Epithelial cell of proximal tubule (primary cell): ENCODE measurements at regions not wholly inside any gene's neighbourhood (a gene's known extent, or its start where the extent isn't known, plus 50 kb on each side); places are given as distances from the start of the nearest gene placed in this dataset.

Experiments used
- DNase-seq: peaks from one replicate; pipeline ENCODE4 v3.0.0-alpha.2; 2011; ENCODE audit warnings: low read depth
- H3K4me3 ChIP-seq: 2 replicates; pipeline ENCODE4 v1.5.1; 2011; ENCODE audit warnings: low read depth, mild to moderate bottlenecking, low read length
- TF ChIP-seq, protein P1 (sequence below): conservative IDR thresholded peaks from 2 replicates; pipeline ENCODE4 v1.5.1; 2012; ENCODE audit warnings: low read depth, mild to moderate bottlenecking, low read length

- TF ChIP-seq, protein P1, sequence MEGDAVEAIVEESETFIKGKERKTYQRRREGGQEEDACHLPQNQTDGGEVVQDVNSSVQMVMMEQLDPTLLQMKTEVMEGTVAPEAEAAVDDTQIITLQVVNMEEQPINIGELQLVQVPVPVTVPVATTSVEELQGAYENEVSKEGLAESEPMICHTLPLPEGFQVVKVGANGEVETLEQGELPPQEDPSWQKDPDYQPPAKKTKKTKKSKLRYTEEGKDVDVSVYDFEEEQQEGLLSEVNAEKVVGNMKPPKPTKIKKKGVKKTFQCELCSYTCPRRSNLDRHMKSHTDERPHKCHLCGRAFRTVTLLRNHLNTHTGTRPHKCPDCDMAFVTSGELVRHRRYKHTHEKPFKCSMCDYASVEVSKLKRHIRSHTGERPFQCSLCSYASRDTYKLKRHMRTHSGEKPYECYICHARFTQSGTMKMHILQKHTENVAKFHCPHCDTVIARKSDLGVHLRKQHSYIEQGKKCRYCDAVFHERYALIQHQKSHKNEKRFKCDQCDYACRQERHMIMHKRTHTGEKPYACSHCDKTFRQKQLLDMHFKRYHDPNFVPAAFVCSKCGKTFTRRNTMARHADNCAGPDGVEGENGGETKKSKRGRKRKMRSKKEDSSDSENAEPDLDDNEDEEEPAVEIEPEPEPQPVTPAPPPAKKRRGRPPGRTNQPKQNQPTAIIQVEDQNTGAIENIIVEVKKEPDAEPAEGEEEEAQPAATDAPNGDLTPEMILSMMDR = no peak
- no peak for DNase-seq
- H3K4me3 ChIP-seq = no peak overlapping the region
Measured at GRCh38 chr2:60025496-60025895, 528.0 kb downstream of the BCL11A start.

- no peak overlapping the region for H3K4me3 ChIP-seq
- no peak for DNase-seq
- TF ChIP-seq, protein P1 = no peak
Measured at GRCh38 chr2:60023256-60023985, 530.0 kb downstream of the BCL11A start.

DNA sequence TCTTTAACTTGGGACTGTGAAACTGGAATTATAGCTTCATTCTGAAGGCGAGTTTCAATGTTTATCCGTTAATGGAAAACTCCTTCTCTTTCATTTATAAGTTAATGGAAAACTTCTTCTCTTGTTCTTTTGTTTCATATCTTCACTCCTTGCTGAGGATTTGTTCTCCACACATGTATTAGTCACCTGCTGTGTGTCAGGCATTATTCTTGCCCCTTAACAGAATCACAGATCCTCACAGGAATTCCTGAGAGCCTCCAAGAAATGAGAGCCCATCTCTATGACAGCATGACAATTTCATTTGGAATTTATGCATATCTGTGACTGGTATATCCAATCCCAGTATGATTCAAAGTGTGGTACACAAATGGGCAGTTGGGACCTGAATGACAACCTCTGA is 545.8 kb downstream of the BCL11A start:
- TF ChIP-seq, protein P1 = no peak
- peak; percentile 74 for DNase-seq
- H3K4me3 ChIP-seq = peak overlapping the region; percentile 28

GRCh38 chr2:60003076-60003475 is 550.4 kb downstream of the BCL11A start:
- DNase-seq = peak; percentile 61
- no peak overlapping the region for H3K4me3 ChIP-seq
- TF ChIP-seq, protein P1 = no peak

- no peak overlapping the region for H3K4me3 ChIP-seq
- TF ChIP-seq, protein P1 = no peak
- DNase-seq = no peak
Measured at GRCh38 chr2:60002183-60002867, 551.1 kb downstream of the BCL11A start.

DNA sequence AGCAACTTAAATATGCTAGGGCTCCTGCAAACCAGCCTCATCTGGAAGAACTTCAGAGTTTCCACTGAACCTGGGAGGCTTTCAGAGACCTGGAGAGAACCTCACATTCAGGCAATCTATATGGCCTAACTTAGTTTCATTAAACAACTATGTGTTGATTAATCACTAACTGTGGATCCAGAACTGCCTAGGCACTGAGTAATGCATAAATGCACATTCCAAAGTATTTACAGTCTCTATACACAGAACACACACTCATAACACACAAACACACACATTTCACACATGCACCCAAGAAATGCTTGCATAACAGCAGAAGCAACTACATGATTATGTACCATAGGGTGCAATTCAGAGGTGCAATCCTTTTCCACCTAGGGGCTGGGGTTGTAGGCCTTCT is 552.8 kb downstream of the BCL11A start:
- no peak overlapping the region for H3K4me3 ChIP-seq
- DNase-seq = no peak
- TF ChIP-seq, protein P1 = no peak
